PFSK-1 (cell line): ENCODE measurements at regions not wholly inside any gene's neighbourhood (a gene's known extent, or its start where the extent isn't known, plus 50 kb on each side); places are given as distances from the start of the nearest gene placed in this dataset.

Source experiments
- FOXP2 ChIP-seq: optimal IDR thresholded peaks from 2 replicates; pipeline ENCODE3; 2011; ENCODE audit warnings: borderline replicate concordance, control low read depth, inconsistent platforms; ENCODE audit not compliant: insufficient read depth; ENCODE audit errors: extremely low read length, extremely low read depth
- POLR2AphosphoS5 ChIP-seq: IDR thresholded peaks from 2 replicates; pipeline ENCODE4 v1.6.1; 2012; ENCODE audit warnings: low read depth, mild to moderate bottlenecking, control low read depth, low read length, moderate library complexity
- SIN3A ChIP-seq: IDR thresholded peaks from 2 replicates; pipeline ENCODE4 v1.6.1; 2012; ENCODE audit warnings: mild to moderate bottlenecking, low read length, moderate library complexity, borderline replicate concordance; ENCODE audit not compliant: insufficient read depth
- TAF1 ChIP-seq: IDR thresholded peaks from 2 replicates; pipeline ENCODE4 v1.6.1; 2012; ENCODE audit warnings: low read length, control low read depth, borderline replicate concordance; ENCODE audit not compliant: insufficient read depth
- TF ChIP-seq, protein P1 (sequence below), 2 experiments: IDR thresholded peaks; 2 replicates each; pipeline versions ENCODE4 v1.6.1 to v1.8.0; 2011 to 2012; ENCODE audit warnings: low read depth in 2 of 2, low read length in 2 of 2, control low read depth in 1 of 2, inconsistent platforms in 1 of 2, mild to moderate bottlenecking in 1 of 2, moderate library complexity in 1 of 2; ENCODE audit not compliant: insufficient read depth in 1 of 2

GRCh38 chr15:66905954-66906353 lies 159.4 kb upstream of the SMAD3 start:
- TF ChIP-seq FOXP2, result no peak
- TF ChIP-seq SIN3A, result no peak
- no peak for TF ChIP-seq POLR2AphosphoS5
- TF ChIP-seq, protein P1, sequence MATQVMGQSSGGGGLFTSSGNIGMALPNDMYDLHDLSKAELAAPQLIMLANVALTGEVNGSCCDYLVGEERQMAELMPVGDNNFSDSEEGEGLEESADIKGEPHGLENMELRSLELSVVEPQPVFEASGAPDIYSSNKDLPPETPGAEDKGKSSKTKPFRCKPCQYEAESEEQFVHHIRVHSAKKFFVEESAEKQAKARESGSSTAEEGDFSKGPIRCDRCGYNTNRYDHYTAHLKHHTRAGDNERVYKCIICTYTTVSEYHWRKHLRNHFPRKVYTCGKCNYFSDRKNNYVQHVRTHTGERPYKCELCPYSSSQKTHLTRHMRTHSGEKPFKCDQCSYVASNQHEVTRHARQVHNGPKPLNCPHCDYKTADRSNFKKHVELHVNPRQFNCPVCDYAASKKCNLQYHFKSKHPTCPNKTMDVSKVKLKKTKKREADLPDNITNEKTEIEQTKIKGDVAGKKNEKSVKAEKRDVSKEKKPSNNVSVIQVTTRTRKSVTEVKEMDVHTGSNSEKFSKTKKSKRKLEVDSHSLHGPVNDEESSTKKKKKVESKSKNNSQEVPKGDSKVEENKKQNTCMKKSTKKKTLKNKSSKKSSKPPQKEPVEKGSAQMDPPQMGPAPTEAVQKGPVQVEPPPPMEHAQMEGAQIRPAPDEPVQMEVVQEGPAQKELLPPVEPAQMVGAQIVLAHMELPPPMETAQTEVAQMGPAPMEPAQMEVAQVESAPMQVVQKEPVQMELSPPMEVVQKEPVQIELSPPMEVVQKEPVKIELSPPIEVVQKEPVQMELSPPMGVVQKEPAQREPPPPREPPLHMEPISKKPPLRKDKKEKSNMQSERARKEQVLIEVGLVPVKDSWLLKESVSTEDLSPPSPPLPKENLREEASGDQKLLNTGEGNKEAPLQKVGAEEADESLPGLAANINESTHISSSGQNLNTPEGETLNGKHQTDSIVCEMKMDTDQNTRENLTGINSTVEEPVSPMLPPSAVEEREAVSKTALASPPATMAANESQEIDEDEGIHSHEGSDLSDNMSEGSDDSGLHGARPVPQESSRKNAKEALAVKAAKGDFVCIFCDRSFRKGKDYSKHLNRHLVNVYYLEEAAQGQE (IDR thresholded peaks at IDR 0.05; ENCODE audit: insufficient read depth in 1 of 2, low read depth in 2 of 2, low read length in 2 of 2), result no peak
- TF ChIP-seq TAF1, result no peak

- no peak for TF ChIP-seq SIN3A
- no peak for TF ChIP-seq TAF1
- no peak for TF ChIP-seq POLR2AphosphoS5
- TF ChIP-seq FOXP2, result no peak
- TF ChIP-seq, protein P1 (IDR thresholded peaks at IDR 0.05; ENCODE audit: insufficient read depth in 1 of 2, low read depth in 2 of 2, low read length in 2 of 2), result no peak
Measured at GRCh38 chr15:66906668-66907614, 158.5 kb upstream of the SMAD3 start.

DNA sequence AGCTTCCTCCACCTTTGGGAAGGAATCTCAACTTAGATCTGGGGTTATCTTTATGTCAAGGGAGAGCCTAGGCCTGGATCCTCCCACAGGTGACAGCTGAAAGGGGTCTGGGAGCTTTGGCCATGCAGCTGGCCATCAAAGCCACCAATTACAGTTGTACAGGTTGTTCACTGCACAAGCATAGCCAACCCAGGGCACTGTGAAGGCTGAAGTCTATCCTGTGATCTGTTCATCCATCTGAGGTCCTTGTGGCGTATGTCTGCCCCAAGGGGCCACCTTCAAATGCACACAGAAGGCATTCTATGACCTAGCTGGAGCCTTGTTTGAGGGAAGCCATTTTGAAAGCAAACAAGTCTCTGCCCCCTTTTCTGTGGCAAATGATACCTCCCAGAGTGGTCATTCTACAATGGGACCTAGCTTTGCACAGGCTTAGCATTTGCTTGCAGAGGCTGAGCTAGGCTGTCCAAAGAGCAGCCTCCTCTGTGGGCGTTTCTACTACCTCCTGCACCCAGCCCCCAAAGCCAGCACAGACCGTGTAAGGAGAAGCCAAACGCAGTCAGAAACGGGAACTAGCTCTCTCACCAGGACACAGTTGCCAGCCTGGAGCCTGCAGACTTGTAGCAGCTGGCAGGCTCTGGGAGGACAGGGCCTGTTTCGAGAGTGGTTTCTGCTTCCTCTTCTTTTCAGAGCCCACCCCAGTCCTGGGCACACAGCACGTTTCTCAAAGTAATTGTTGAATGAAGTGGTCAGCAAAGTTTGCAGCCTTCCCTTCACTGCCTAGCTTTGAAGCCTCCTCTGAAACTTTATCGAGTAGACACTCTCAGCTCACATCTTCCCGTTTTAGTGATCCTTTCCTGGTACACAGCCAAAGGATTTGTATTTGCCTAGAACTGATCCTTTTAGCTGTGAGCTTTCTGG lies 157.3 kb upstream of the SMAD3 start:
- TF ChIP-seq, protein P1 (IDR thresholded peaks at IDR 0.05; ENCODE audit: insufficient read depth in 1 of 2, low read depth in 2 of 2, low read length in 2 of 2), result no peak
- TF ChIP-seq POLR2AphosphoS5 (no peak), FOXP2 (no peak), TAF1 (no peak), SIN3A (no peak)

DNA sequence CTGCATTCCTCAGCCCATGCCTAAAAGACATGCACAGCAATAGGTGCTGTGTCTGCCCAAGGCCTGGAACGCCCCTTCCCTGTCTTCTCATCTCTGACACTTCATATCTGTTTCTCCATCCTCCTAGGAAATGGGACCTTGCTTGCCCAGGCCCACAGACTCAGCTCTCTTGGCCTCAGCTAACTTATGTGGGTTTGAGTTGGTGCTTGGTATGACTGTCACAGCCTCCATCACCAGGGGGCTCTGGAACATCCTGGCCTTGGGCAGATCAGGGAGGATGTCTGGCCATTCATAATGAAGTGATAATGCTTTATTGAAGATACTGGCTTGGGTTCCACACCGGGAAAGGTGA lies 156.7 kb upstream of the SMAD3 start:
- TF ChIP-seq TAF1 (no peak), FOXP2 (no peak), POLR2AphosphoS5 (no peak), SIN3A (no peak)

GRCh38 chr15:66909381-66909890 lies 156.0 kb upstream of the SMAD3 start:
- no peak for TF ChIP-seq POLR2AphosphoS5
- TF ChIP-seq FOXP2, result no peak
- TF ChIP-seq, protein P1 (IDR thresholded peaks at IDR 0.05; ENCODE audit: insufficient read depth in 1 of 2, low read depth in 2 of 2, low read length in 2 of 2), result no peak
- TF ChIP-seq TAF1, result no peak
- TF ChIP-seq SIN3A, result no peak
